NCI-H187 (cell line): ENCODE measurements at regions not wholly inside any gene's neighbourhood (a gene's known extent, or its start where the extent isn't known, plus 50 kb on each side); places are given as distances from the start of the nearest gene placed in this dataset.
A peak's percentile ranks its signal among the peaks of the same experiment; 100 is the strongest.
"Not testable (repeated sequence)": the region's sequence is repeated elsewhere in the genome, so short reads cannot be mapped to it uniquely, and the experiment has no call there.

ENCODE experiments used
- DNase-seq, 2 experiments: peaks; one replicate each; lab custom pipeline; 2025; lab: John Stamatoyannopoulos, UW

- no peak for DNase-seq
Measured at GRCh38 chr7:79552463-79552862, 99.0 kb upstream of the MAGI2 start.

- no peak for DNase-seq
Measured at GRCh38 chr7:79548727-79549126, 95.3 kb upstream of the MAGI2 start.

DNA sequence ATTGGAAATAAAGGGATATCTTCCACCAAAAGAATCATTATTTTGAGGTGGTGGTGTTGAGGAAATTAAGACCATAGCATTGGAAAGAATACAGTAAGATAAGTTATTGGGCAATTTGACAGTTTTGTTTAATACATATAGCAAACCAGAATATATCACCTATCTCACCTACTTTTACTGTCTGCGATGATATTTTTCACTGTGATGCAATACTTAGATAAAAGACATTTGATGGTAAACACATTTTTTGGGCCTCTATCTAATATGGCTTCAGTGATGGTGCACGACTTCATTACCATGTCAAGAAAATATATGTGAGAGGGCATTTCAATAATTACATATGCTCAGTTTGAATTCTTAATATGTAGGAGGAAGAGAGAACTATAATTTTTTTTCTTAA lies 93.7 kb upstream of the MAGI2 start:
- DNase-seq = no peak

- DNase-seq = no peak
Measured at GRCh38 chr7:79540592-79540991, 87.1 kb upstream of the MAGI2 start.

DNA sequence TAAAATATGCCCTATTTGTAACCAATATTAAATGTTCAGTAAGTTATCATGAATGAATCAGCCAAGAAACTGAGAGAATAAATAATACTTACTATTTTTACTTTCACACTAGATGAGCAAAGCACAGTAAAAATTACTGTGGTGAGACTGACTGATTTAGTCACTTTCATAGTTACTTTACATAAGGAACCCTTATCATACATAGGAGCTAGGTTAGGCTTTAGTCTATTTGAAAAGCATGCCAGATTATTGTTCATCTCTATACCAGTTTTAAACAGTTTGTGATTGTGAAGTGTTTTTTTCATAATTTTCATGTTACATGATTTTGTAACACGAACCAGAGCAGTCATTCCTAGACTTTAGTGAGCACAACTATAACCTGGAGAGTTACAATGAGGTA lies 80.7 kb upstream of the MAGI2 start:
- DNase-seq = no peak

- DNase-seq = no peak
Measured at GRCh38 chr7:79531905-79532664, 78.6 kb upstream of the MAGI2 start.

DNA sequence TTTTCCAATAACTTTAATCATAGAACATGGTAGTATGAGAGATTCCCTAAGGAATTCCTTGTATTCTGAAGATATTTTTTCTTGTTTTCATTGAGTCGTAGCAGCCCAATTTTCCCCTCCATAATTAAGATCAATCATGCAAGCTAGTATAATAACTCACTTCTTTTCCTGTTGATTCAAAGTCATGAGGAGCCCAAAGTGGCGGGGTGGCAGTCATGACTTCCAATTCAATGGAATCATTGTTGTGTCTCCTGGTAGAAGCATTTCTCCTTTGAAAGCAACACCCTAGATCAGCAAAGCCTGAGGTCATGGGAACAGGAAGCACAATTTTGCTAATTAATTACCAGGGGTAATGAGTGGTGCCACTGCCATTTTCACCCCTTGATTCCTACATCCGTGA lies 77.6 kb upstream of the MAGI2 start:
- no peak for DNase-seq

DNA sequence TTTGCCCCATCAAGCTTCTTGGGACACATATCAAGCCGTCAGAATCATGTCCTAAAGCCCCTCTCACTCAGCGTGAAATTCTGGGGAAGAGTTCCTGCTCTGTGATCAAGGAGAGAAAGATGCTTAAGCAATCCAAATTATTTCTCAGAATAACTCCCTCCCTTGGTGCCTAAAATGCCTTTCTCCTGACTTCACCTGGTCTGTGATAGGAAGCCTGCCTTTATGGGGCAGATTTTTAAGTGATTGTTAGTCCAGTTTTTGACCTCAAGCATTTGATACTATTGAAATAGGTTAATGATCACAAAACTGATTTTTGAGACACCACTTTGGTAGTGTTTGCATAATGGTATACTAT lies 76.4 kb upstream of the MAGI2 start:
- no peak for DNase-seq

GRCh38 chr7:79529214-79529880 lies 75.9 kb upstream of the MAGI2 start:
- no peak for DNase-seq

DNA sequence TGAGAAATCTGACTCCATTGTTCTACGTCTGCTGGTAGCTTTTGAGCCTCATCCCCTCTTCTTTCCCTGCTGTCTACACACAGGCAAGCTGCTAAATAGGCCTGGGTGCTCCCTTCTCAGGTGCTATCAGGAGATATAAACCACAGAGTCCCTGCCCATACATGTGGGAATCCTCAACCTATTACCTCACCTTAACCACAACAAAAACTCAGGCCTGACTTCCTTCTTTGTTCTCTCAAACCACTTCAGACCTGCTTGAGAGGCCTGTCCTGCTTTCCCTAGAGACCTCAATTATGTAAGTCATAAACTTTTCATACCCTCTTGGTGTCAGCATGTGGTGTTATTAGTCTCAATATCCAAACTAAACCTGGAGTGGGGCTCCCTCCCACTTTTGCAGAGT lies 75.0 kb upstream of the MAGI2 start:
- peak in 1 of 2 experiments; percentile 27 for DNase-seq

GRCh38 chr7:79524048-79524447 lies 70.6 kb upstream of the MAGI2 start:
- no peak for DNase-seq

GRCh38 chr7:79523436-79523835 lies 70.0 kb upstream of the MAGI2 start:
- DNase-seq = no peak

DNA sequence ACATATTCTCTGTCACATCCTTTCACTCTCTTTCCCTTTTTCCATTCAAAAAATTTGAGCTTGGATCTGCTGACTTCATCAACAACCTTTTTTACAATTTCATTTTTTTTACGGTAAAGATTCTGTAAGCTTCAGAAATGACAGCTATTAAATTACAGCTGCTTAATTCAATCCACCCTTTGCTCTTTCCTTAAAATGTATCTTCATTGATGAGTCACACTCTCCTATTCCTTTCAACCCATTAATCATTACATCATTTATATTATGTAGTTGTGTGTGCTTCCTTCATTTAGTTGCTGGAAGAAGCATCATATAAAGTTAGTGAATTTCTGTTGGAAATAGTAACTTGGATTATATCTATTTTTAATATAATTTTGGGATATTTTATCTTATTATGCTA lies 67.1 kb upstream of the MAGI2 start:
- no peak for DNase-seq

GRCh38 chr7:79515358-79515757 lies 61.9 kb upstream of the MAGI2 start:
- DNase-seq = no peak

DNA sequence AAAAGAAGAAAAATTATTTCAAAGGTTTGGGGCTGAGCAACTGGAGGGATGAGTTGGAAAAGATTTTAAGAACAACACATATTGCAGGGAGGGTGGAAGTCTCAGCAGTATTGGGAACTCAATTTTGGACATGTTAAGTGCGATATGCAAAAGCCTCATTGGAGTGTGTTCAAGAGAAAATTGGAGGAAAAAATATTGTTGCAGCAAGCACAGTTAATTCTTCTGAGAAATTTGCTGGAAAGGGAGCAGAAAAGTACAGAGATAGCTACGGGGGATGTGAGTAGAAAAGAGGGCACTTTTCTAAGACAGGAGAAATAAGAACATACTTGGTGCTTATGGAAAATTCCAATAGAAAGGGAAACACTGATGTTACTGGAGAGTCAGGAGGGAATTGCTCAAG lies 59.8 kb upstream of the MAGI2 start:
- no peak for DNase-seq

GRCh38 chr7:79512261-79512660 lies 58.8 kb upstream of the MAGI2 start:
- DNase-seq = no peak

GRCh38 chr7:79511056-79511455 lies 57.6 kb upstream of the MAGI2 start:
- DNase-seq = not testable (repeated sequence)

- no peak for DNase-seq
Measured at GRCh38 chr7:79507131-79507530, 53.7 kb upstream of the MAGI2 start.

- no peak for DNase-seq
Measured at GRCh38 chr7:79506481-79506880, 53.0 kb upstream of the MAGI2 start.

GRCh38 chr7:79504607-79505389 lies 51.3 kb upstream of the MAGI2 start:
- no peak for DNase-seq
